ENCODE measurements at regions not wholly inside any gene's neighbourhood (a gene's known extent, or its start where the extent isn't known, plus 50 kb on each side); places are given as distances from the start of the nearest gene placed in this dataset.
"Not testable (repeated sequence)": the region's sequence is repeated elsewhere in the genome, so short reads cannot be mapped to it uniquely, and the experiment has no call there.

- DNase-seq (ENCODE audit: low spot score), result no peak
Observed at GRCh38 chr6:126957721-126958120, 160.8 kb upstream of the RSPO3 start.

- DNase-seq (ENCODE audit: low spot score), result no peak
Observed at GRCh38 chr6:126959765-126960164, 158.7 kb upstream of the RSPO3 start.

GRCh38 chr6:126963077-126963809, 155.2 kb upstream of the RSPO3 start:
- no peak for DNase-seq (ENCODE audit: low spot score)

GRCh38 chr6:126967296-126968005, 151.0 kb upstream of the RSPO3 start:
- DNase-seq (ENCODE audit: low spot score), result no peak

- DNase-seq (ENCODE audit: low spot score), result no peak
Observed at GRCh38 chr6:126976253-126976797, 142.1 kb upstream of the RSPO3 start.

GRCh38 chr6:126983779-126984178, 134.7 kb upstream of the RSPO3 start:
- no peak for DNase-seq (ENCODE audit: low spot score)

- not testable (repeated sequence) for DNase-seq (ENCODE audit: low spot score)
Observed at GRCh38 chr6:126988125-126988524, 130.3 kb upstream of the RSPO3 start.

- DNase-seq (ENCODE audit: low spot score), result no peak
Observed at GRCh38 chr6:127000631-127001030, 117.8 kb upstream of the RSPO3 start.

GRCh38 chr6:127013865-127014264, 104.6 kb upstream of the RSPO3 start:
- no peak for DNase-seq (ENCODE audit: low spot score)

GRCh38 chr6:127015858-127016257, 102.6 kb upstream of the RSPO3 start:
- DNase-seq (ENCODE audit: low spot score), result no peak

- no peak for DNase-seq (ENCODE audit: low spot score)
Observed at GRCh38 chr6:127019828-127020227, 98.6 kb upstream of the RSPO3 start.

GRCh38 chr6:127022302-127022701, 96.2 kb upstream of the RSPO3 start:
- no peak for DNase-seq (ENCODE audit: low spot score)

GRCh38 chr6:127023001-127023778, 95.3 kb upstream of the RSPO3 start:
- no peak for DNase-seq (ENCODE audit: low spot score)

- DNase-seq (ENCODE audit: low spot score), result no peak
Observed at GRCh38 chr6:127026247-127026646, 92.2 kb upstream of the RSPO3 start.

GRCh38 chr6:127030111-127030510, 88.4 kb upstream of the RSPO3 start:
- no peak for DNase-seq (ENCODE audit: low spot score)

GRCh38 chr6:127030836-127031235, 87.6 kb upstream of the RSPO3 start:
- DNase-seq (ENCODE audit: low spot score), result no peak

GRCh38 chr6:127031511-127031910, 87.0 kb upstream of the RSPO3 start:
- DNase-seq (ENCODE audit: low spot score), result no peak

- DNase-seq (ENCODE audit: low spot score), result no peak
Observed at GRCh38 chr6:127032971-127033370, 85.5 kb upstream of the RSPO3 start.

- no peak for DNase-seq (ENCODE audit: low spot score)
Observed at GRCh38 chr6:127051571-127052260, 66.8 kb upstream of the RSPO3 start.

GRCh38 chr6:127053032-127053874, 65.2 kb upstream of the RSPO3 start:
- DNase-seq (ENCODE audit: low spot score), result no peak

Measured in mesenteric fat pad (tissue), 1 donor.